Right lobe of liver (tissue), 6 donors: ENCODE measurements at regions not wholly inside any gene's neighbourhood (a gene's known extent, or its start where the extent isn't known, plus 50 kb on each side); places are given as distances from the start of the nearest gene placed in this dataset.

ENCODE experiments used
- ATAC-seq, 4 donors: fragments of 200-7000 bp; cut with Tn5 transposase; one replicate each; pipeline ENCODE4 v1.9.1; 2020; ENCODE audit warnings: mild to moderate bottlenecking in 4 of 4, moderate library complexity in 4 of 4
- DNase-seq, 3 donors: peaks; one replicate each; pipeline ENCODE4 v3.0.0-alpha.2; 2020
- H3K27ac ChIP-seq, 3 donors: fragments of 200-600 bp; one replicate each; pipeline ENCODE4 v1.8.0; 2022
- H3K27me3 ChIP-seq, 2 donors: fragments of 200-600 bp; one replicate each; pipeline ENCODE4 v1.8.0; 2022
- H3K36me3 ChIP-seq, 4 donors: fragments of 200-600 bp; sonication (generic) in 1 of 4; one replicate each; pipeline versions ENCODE4 v1.5.1 to v1.8.0; 2017 to 2022; ENCODE audit warnings: control low read depth in 1 of 4
- H3K4me1 ChIP-seq, 4 donors: fragments of 200-600 bp; sonication (generic) in 1 of 4; one replicate each; pipeline versions ENCODE4 v1.5.1 to v1.8.0; 2017 to 2022; ENCODE audit warnings: control low read depth in 1 of 4
- H3K4me3 ChIP-seq, 3 donors: fragments of 200-600 bp; one replicate each; pipeline ENCODE4 v1.8.0; 2022
- H3K9me3 ChIP-seq, 4 donors: fragments of 200-600 bp; sonication (generic) in 1 of 4; one replicate each; pipeline versions ENCODE4 v1.5.1 to v1.8.0; 2017 to 2022; ENCODE audit warnings: control low read depth in 1 of 4
- CTCF ChIP-seq, 4 donors: fragments of 200-600 bp in 3 of 4; fragments of 450-650 bp in 1 of 4; IDR thresholded peaks; one replicate each; pipeline versions ENCODE4 v1.5.1 to v1.8.0; 2016 to 2022; ENCODE audit warnings: antibody characterized with exemption in 4 of 4, mild to moderate bottlenecking in 2 of 4
- POLR2A ChIP-seq: fragments of 450-650 bp; IDR thresholded peaks from one replicate; pipeline ENCODE4 v1.6.1; 2017; ENCODE audit warnings: antibody characterized with exemption, mild to moderate bottlenecking
- WGBS: methylation state at CpG from one replicate; pipeline ENCODE4 v1.1.6; 2018; ENCODE audit warnings: low coverage, low lambda C conversion rate; ENCODE audit not compliant: insufficient coverage; ENCODE audit errors: missing lambda C conversion rate; 5-methylcytosine and 5-hydroxymethylcytosine counted together
- intact Hi-C, 2 donors: fragments of 100-400 bp; cut with DNase I; formaldehyde crosslinking; loops; one replicate each; pipeline versions ENCODE4 v1.11.2 to v1.14.1; 2022
- donor health status: DM: no; HTN: yes; CAD: no.
- donor health status: DM: no; HTN: no; CAD: no.
- donor health status: DM: no; HTN: no; CAD: no.
- donor health status: DM: no; HTN: yes; CAD: no.
- donor health status: DM: no; HTN: yes; CAD: no.

GRCh38 chr6:113401231-113401630 lies 455.9 kb upstream of the MARCKS start:
- Histone ChIP-seq H3K4me1 (no peaks in the 10 kb centered on the region), H3K9me3 (no peaks in the 10 kb centered on the region), H3K36me3 (no peaks in the 10 kb centered on the region), H3K27me3 (no peaks in the 10 kb centered on the region), H3K27ac (no peak overlapping the region), H3K4me3 (no peak overlapping the region)
- intact Hi-C loops, result no loop called here
- no peak for DNase-seq
- peak in 1 of 4 donors; percentile 20 for ATAC-seq
- TF ChIP-seq CTCF (IDR thresholded peaks at IDR 0.05), result no peak
- no peak for TF ChIP-seq POLR2A
- WGBS, result 47% methylated on average over 2 of the region's 2 CpGs

DNA sequence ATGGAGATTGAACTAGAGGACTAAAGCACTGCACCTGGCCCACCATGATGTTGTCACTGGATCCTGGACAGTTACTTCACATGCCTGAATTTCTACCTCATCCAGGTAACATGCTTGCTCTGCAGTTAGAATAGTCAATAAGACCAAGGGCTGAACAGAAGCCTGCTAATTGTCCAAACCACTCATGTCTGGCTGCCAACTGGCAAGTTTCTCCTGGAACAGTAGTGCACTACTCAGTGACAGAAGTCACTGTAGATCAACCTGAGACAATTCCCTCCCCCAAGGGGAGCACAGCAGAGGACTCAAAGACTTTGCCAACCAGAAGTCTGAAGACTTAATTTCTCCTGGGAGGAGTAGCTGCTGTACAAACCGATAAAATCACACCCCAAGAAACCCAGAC lies 454.6 kb upstream of the MARCKS start:
- H3K9me3 ChIP-seq, result no peaks in the 10 kb centered on the region
- no peaks in the 10 kb centered on the region for H3K27me3 ChIP-seq
- intact Hi-C loops, result no loop called here
- H3K27ac ChIP-seq, result no peak overlapping the region
- no peak overlapping the region for H3K4me3 ChIP-seq
- DNase-seq (no peak), ATAC-seq (peak in 1 of 4 donors; percentile 42)
- H3K36me3 ChIP-seq, result no peaks in the 10 kb centered on the region
- no peaks in the 10 kb centered on the region for H3K4me1 ChIP-seq
- WGBS, result 70% methylated on average over 1 of the region's 1 CpG
- TF ChIP-seq CTCF (IDR thresholded peaks at IDR 0.05) (no peak), POLR2A (no peak)

DNA sequence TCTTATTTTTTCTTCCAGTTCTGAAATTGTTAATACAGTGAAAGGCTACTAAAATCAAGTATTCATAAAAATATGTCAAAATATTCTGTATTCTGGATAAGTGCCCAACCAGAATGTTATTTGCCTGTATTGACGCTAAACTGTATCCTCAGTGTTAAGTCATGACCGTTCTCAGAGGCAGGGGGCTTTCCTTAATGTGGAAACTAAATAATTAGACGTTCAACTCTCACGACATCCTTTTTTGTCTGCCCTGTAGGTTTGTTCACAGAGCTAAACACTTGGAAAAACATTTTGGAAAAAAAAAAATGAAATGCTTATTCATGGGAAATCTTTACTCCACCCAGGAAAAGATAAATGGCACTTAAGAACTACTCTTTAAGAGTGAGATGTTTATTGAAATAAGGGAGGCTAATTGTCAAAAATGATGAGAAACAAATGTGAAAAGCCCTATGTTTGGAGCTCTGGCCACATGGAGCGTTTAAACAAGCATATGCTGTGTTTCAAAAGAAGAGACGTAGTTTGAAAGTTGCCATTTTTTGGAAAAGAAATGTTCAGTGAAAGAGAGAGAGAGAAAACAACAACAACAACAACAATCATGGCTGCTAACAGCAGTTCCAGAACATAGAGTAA lies 453.1 kb upstream of the MARCKS start:
- Histone ChIP-seq H3K9me3 (no peaks in the 10 kb centered on the region), H3K27ac (no peak overlapping the region), H3K36me3 (no peaks in the 10 kb centered on the region), H3K4me1 (no peaks in the 10 kb centered on the region), H3K27me3 (no peaks in the 10 kb centered on the region), H3K4me3 (no peak overlapping the region)
- TF ChIP-seq CTCF (IDR thresholded peaks at IDR 0.05) (no peak), POLR2A (no peak)
- ATAC-seq (no peak), DNase-seq (no peak)
- WGBS, result 69% methylated on average over 6 of the region's 6 CpGs
- intact Hi-C loops, result no loop called here

DNA sequence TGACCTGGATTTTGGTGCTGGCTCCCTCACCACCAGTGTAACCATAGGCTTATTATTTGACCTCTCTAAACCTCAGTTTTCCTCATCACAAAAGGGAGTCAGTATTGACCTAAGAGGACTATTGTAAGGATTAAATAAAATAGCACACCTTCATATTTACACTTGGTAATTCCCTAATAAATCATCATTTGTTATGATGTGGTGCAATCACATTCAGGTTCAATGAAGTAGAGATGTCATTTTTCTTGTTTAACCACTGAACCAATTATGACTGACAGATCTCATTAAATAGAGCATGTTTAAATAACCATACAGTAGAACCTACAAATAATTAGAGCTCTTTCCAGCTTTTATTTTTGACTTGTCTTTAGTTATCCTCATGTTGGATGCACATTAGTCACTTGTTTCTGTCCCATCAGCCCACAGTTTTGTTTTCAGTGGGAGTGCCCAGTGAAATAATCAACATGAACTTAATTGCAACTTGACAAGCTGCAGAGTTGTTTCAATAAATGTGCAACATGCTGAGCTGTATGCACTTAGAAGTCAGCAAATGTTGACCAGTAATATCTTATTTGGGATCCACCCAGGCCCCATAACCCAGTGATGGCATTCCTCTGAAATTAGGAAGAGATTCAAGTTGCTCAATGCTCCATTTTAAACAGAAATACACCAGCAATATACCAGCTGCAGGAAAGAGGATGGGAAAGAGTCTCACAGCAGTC lies 451.7 kb upstream of the MARCKS start:
- intact Hi-C loops, result no loop called here
- no peak overlapping the region for H3K4me3 ChIP-seq
- H3K4me1 ChIP-seq, result no peaks in the 10 kb centered on the region
- H3K27ac ChIP-seq, result no peak overlapping the region
- ATAC-seq (no peak), DNase-seq (no peak)
- H3K36me3 ChIP-seq, result no peaks in the 10 kb centered on the region
- no peaks in the 10 kb centered on the region for H3K9me3 ChIP-seq
- no peak for TF ChIP-seq POLR2A
- no peak for TF ChIP-seq CTCF (IDR thresholded peaks at IDR 0.05)
- H3K27me3 ChIP-seq, result no peaks in the 10 kb centered on the region
